A549 (cell line): ENCODE measurements at regions not wholly inside any gene's neighbourhood (a gene's known extent, or its start where the extent isn't known, plus 50 kb on each side); places are given as distances from the start of the nearest gene placed in this dataset.

ENCODE experiments used
- ATAC-seq, 2 experiments: fragments of 200-7000 bp in 1 of 2; fragments of >200 bp in 1 of 2; cut with Nextera tagmentation in 1 of 2; cut with Tn5 transposase in 1 of 2; 3 replicates each; pipeline versions ENCODE4 v1.8.0 to v1.9.1; 2018 to 2020; ENCODE audit warnings: mild to moderate bottlenecking in 1 of 2, moderate library complexity in 1 of 2
- CTCF ChIA-PET: fragments of 300-600 bp; sonication (Branson Sonifier 250); formaldehyde crosslinking; extraction: SDS; loops from one replicate; lab custom pipeline; 2021; ENCODE audit warnings: antibody characterized with exemption, inconsistent platforms; lab: Yijun Ruan, JAX
- POLR2A ChIA-PET: fragments of 350-600 bp; formaldehyde crosslinking; extraction: SDS; loops from one replicate; lab custom pipeline; 2021; ENCODE audit warnings: antibody characterized with exemption, inconsistent platforms; lab: Yijun Ruan, JAX
- DNase-seq, 2 experiments: peaks; one replicate each; pipeline versions ENCODE4 v3.0.0 to v3.0.0-alpha.2; 2011 to 2016; ENCODE audit warnings: low read depth in 1 of 2, low spot score in 1 of 2
- FAIRE-seq: peaks from 2 replicates; lab custom pipeline; 2011; peaks lifted over from hg19 to GRCh38; lab: Jason Lieb, UNC
- H3K27ac ChIP-seq, 2 experiments: fragments of >200 bp; sonication (Bioruptor Twin); formaldehyde crosslinking; 3 replicates each; pipeline ENCODE4 v1.5.1; 2016 to 2017
- H3K4me1 ChIP-seq: fragments of >200 bp; sonication (Bioruptor Twin); formaldehyde crosslinking; 3 replicates; pipeline ENCODE4 v1.6.1; 2016
- H3K4me2 ChIP-seq: fragments of >200 bp; sonication (Bioruptor Twin); formaldehyde crosslinking; 3 replicates; pipeline ENCODE4 v1.6.1; 2016
- H3K4me3 ChIP-seq: fragments of >200 bp; sonication (Bioruptor Twin); formaldehyde crosslinking; 3 replicates; pipeline ENCODE4 v1.5.1; 2016
- H3K9me3 ChIP-seq: fragments of >200 bp; sonication (Bioruptor Twin); formaldehyde crosslinking; 3 replicates; pipeline ENCODE4 v1.6.1; 2016
- CBX2 ChIP-seq: fragments of 200-600 bp; sonication (generic); IDR thresholded peaks from 2 replicates; pipeline ENCODE4 v1.6.1; 2016; ENCODE audit warnings: low read depth, mild to moderate bottlenecking, borderline replicate concordance
- CHD2 ChIP-seq: fragments of 150-350 bp; IDR thresholded peaks from 2 replicates; pipeline ENCODE4 v1.6.1; 2014; ENCODE audit warnings: low read length; ENCODE audit not compliant: partially characterized antibody
- EP300 ChIP-seq, 2 experiments: fragments of >200 bp; sonication (Bioruptor Twin); formaldehyde crosslinking; IDR thresholded peaks; 2 replicates in 1 of 2; 3 replicates in 1 of 2; pipeline ENCODE4 v1.6.1; 2016 to 2017
- ESRRA ChIP-seq: fragments of 150-350 bp; IDR thresholded peaks from 2 replicates; pipeline ENCODE4 v1.6.1; 2014; ENCODE audit warnings: mild to moderate bottlenecking, low read length, borderline replicate concordance
- FOSB ChIP-seq: fragments of 250-450 bp; sonication (Bioruptor Pico); IDR thresholded peaks from 2 replicates; pipeline ENCODE4 v1.5.0; 2020; ENCODE audit warnings: mild to moderate bottlenecking, moderate library complexity
- FOSL2 ChIP-seq, 2 experiments: fragments of 450-650 bp in 1 of 2; fragments of >200 bp in 1 of 2; sonication (Bioruptor Twin) in 1 of 2; formaldehyde crosslinking; IDR thresholded peaks; 2 replicates each; pipeline versions ENCODE4 v1.5.0 to v1.6.1; 2016 to 2020; ENCODE audit warnings: mild to moderate bottlenecking in 1 of 2, moderate library complexity in 1 of 2
- FOXS1 ChIP-seq: fragments of 250-450 bp; sonication (Bioruptor Pico); IDR thresholded peaks from 2 replicates; pipeline ENCODE4 v1.5.0; 2020; ENCODE audit warnings: mild to moderate bottlenecking, moderate library complexity
- HEYL ChIP-seq: fragments of 250-450 bp; sonication (Bioruptor Pico); IDR thresholded peaks from 2 replicates; pipeline ENCODE4 v1.8.0; 2021; ENCODE audit warnings: mild to moderate bottlenecking, moderate library complexity
- HOXB13 ChIP-seq: fragments of 250-450 bp; sonication (Bioruptor Pico); IDR thresholded peaks from 2 replicates; pipeline ENCODE4 v1.5.0; 2020; ENCODE audit warnings: low read depth, mild to moderate bottlenecking, moderate library complexity
- KDM1A ChIP-seq: fragments of 200-600 bp; sonication (generic); IDR thresholded peaks from 2 replicates; pipeline ENCODE4 v1.6.1; 2016; ENCODE audit warnings: low read depth, mild to moderate bottlenecking
- MAFK ChIP-seq: fragments of 450-650 bp; IDR thresholded peaks from 2 replicates; pipeline ENCODE4 v1.6.1; 2014; ENCODE audit not compliant: partially characterized antibody
- MYC ChIP-seq: IDR thresholded peaks from 2 replicates; pipeline ENCODE4 v1.6.1; 2012; ENCODE audit warnings: mild to moderate bottlenecking, inconsistent platforms, low read length, improper control_type of control experiment, borderline replicate concordance
- NFE2L2 ChIP-seq: fragments of 150-350 bp; conservative IDR thresholded peaks from 2 replicates; pipeline ENCODE4 v1.6.1; 2014; ENCODE audit warnings: low read length
- POLR2A ChIP-seq: IDR thresholded peaks from 2 replicates; pipeline ENCODE4 v1.6.1; 2012; ENCODE audit warnings: mild to moderate bottlenecking, low read length
- POLR2AphosphoS2 ChIP-seq: conservative IDR thresholded peaks from 2 replicates; pipeline ENCODE4 v1.6.1; 2012; ENCODE audit warnings: low read length, improper control_type of control experiment, inconsistent platforms
- RAD21 ChIP-seq, 2 experiments: fragments of >200 bp in 1 of 2; sonication (Bioruptor Twin) in 1 of 2; formaldehyde crosslinking in 1 of 2; IDR thresholded peaks in 1 of 2; conservative IDR thresholded peaks in 1 of 2; 2 replicates in 1 of 2; 3 replicates in 1 of 2; pipeline ENCODE4 v1.6.1; 2012 to 2018; ENCODE audit warnings: inconsistent platforms in 1 of 2
- RCOR1 ChIP-seq: fragments of 150-350 bp; IDR thresholded peaks from 2 replicates; pipeline ENCODE4 v1.6.1; 2014; ENCODE audit warnings: antibody characterized with exemption, low read length, low read depth
- RNF2 ChIP-seq: fragments of 200-600 bp; sonication (generic); IDR thresholded peaks from 2 replicates; pipeline ENCODE4 v1.6.1; 2016; ENCODE audit warnings: low read depth, mild to moderate bottlenecking, antibody characterized with exemption, moderate library complexity, borderline replicate concordance
- ZC3H11A ChIP-seq: fragments of 450-650 bp; IDR thresholded peaks from 2 replicates; pipeline ENCODE4 v1.6.1; 2014; ENCODE audit warnings: antibody characterized with exemption, mild to moderate bottlenecking
- ZFP36 ChIP-seq: fragments of 450-650 bp; IDR thresholded peaks from 2 replicates; pipeline ENCODE4 v1.6.1; 2014; ENCODE audit warnings: borderline replicate concordance; ENCODE audit not compliant: partially characterized antibody
- ZNF302 ChIP-seq: fragments of 250-450 bp; sonication (Bioruptor Pico); IDR thresholded peaks from 2 replicates; pipeline ENCODE4 v1.9.0; 2021; ENCODE audit warnings: inconsistent platforms, mild to moderate bottlenecking, moderate library complexity
- WGBS: methylation state at CpG from one replicate; pipeline ENCODE4 v1.1.6; 2017; ENCODE audit errors: missing lambda C conversion rate; 5-methylcytosine and 5-hydroxymethylcytosine counted together
- TF ChIP-seq, protein P1 (sequence below): IDR thresholded peaks from 2 replicates; pipeline ENCODE4 v1.6.1; 2012
- TF ChIP-seq, protein P2 (sequence below): fragments of >200 bp; sonication (Bioruptor Twin); formaldehyde crosslinking; IDR thresholded peaks from 3 replicates; pipeline ENCODE4 v1.6.1; 2016
- TF ChIP-seq, protein P3 (sequence below): IDR thresholded peaks from 2 replicates; pipeline ENCODE4 v1.6.1; 2012
- TF ChIP-seq, protein P4 (sequence below): fragments of >200 bp; sonication (Bioruptor Twin); formaldehyde crosslinking; IDR thresholded peaks from 3 replicates; pipeline ENCODE4 v1.5.1; 2016
- TF ChIP-seq, protein P5 (sequence below): fragments of 450-650 bp; IDR thresholded peaks from 2 replicates; pipeline ENCODE4 v1.6.1; 2014; ENCODE audit warnings: antibody characterized with exemption

DNA sequence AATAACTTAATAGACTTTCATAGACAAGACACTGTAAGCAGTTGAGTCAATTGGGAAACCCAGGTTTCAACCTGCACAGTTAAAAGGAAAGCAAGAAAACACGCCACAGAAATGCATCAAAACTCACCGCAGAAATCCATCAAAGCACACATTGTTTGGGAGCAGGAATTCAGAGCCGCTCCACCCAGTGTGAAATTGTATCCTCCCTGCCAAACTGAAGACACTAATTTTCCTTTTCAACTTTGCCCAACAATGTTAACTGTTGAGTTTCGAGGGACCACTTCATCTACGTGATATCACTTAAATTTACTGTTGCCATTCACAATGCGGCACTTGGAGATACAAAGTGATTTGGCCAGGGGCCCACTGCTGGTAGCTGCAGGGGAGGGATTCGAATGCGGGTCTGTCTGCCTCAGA is 92.7 kb downstream of the DACT2 start:
- Histone ChIP-seq H3K4me2 (no peak overlapping the region), H3K27ac (no peak overlapping the region), H3K4me3 (no peak overlapping the region), H3K9me3 (no peaks in the 10 kb centered on the region), H3K4me1 (no peaks in the 10 kb centered on the region)
- ChIA-PET CTCF (no interaction called here), POLR2A (no interaction called here)
- TF ChIP-seq, protein P1, sequence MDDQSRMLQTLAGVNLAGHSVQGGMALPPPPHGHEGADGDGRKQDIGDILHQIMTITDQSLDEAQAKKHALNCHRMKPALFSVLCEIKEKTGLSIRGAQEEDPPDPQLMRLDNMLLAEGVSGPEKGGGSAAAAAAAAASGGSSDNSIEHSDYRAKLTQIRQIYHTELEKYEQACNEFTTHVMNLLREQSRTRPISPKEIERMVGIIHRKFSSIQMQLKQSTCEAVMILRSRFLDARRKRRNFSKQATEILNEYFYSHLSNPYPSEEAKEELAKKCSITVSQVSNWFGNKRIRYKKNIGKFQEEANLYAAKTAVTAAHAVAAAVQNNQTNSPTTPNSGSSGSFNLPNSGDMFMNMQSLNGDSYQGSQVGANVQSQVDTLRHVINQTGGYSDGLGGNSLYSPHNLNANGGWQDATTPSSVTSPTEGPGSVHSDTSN: no peak
- no peak for TF ChIP-seq HEYL
- TF ChIP-seq HOXB13: no peak
- TF ChIP-seq RCOR1: no peak
- TF ChIP-seq CBX2: no peak
- no peak for TF ChIP-seq NFE2L2
- TF ChIP-seq KDM1A: no peak
- no peak for TF ChIP-seq EP300 (IDR thresholded peaks at IDR 0.05)
- no peak for TF ChIP-seq FOXS1 (CRISPR knock-in tag)
- TF ChIP-seq FOSL2 (IDR thresholded peaks at IDR 0.05): no peak
- TF ChIP-seq FOSL2 (CRISPR knock-in tag; IDR thresholded peaks at IDR 0.05): no peak
- TF ChIP-seq POLR2AphosphoS2: no peak
- no peak for TF ChIP-seq ZC3H11A
- TF ChIP-seq CHD2: no peak
- TF ChIP-seq, protein P2, sequence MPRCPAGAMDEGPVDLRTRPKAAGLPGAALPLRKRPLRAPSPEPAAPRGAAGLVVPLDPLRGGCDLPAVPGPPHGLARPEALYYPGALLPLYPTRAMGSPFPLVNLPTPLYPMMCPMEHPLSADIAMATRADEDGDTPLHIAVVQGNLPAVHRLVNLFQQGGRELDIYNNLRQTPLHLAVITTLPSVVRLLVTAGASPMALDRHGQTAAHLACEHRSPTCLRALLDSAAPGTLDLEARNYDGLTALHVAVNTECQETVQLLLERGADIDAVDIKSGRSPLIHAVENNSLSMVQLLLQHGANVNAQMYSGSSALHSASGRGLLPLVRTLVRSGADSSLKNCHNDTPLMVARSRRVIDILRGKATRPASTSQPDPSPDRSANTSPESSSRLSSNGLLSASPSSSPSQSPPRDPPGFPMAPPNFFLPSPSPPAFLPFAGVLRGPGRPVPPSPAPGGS: no peak
- TF ChIP-seq, protein P3, sequence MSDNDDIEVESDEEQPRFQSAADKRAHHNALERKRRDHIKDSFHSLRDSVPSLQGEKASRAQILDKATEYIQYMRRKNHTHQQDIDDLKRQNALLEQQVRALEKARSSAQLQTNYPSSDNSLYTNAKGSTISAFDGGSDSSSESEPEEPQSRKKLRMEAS: no peak
- TF ChIP-seq ZFP36: no peak
- TF ChIP-seq ZNF302 (CRISPR knock-in tag): no peak
- no peak for TF ChIP-seq RAD21 (conservative IDR thresholded peaks at IDR 0.05 in 1 of 2, IDR thresholded peaks at IDR 0.05 in 1 of 2)
- FAIRE-seq: no peak
- WGBS: 89% methylated on average over 8 of the region's 8 CpGs
- ATAC-seq: no peak
- no peak for DNase-seq

DNA sequence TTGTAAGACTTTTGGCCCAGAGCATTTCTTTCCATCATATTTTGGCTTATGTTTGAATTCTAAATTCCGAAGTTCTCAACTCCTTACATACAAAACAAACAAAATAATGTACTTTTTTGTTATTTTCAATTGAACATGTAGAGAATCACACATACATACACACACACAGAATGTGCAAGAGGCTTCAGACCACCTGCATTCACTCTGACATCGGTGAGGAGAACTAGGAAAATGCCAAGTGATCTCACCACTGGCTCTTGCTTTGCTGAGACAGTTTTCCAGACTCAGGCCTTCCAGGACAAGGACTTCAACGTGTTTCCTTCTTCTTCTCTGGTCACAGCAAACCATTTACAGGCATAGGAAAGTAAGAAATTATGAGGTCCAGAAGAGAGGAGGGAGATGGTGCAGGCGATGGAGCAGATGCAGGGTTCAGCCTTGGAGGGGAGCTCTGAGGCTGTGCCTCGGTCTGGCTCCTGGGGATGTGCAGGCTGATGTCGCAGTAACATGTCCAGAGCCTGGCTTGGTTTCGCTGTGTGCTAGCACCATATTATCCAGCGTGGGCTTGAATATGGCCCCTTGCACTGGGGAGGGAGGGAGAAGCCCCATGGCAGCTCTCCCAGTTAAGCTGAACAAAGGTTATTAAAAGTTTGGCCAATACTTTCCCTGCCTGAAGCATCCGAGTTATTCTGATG is 93.4 kb downstream of the DACT2 start:
- TF ChIP-seq POLR2A (no peak), HOXB13 (no peak), MAFK (no peak), MYC (no peak), ESRRA (no peak), RNF2 (no peak), EP300 (IDR thresholded peaks at IDR 0.05) (no peak), FOSB (no peak)
- TF ChIP-seq, protein P3: no peak
- TF ChIP-seq, protein P4, sequence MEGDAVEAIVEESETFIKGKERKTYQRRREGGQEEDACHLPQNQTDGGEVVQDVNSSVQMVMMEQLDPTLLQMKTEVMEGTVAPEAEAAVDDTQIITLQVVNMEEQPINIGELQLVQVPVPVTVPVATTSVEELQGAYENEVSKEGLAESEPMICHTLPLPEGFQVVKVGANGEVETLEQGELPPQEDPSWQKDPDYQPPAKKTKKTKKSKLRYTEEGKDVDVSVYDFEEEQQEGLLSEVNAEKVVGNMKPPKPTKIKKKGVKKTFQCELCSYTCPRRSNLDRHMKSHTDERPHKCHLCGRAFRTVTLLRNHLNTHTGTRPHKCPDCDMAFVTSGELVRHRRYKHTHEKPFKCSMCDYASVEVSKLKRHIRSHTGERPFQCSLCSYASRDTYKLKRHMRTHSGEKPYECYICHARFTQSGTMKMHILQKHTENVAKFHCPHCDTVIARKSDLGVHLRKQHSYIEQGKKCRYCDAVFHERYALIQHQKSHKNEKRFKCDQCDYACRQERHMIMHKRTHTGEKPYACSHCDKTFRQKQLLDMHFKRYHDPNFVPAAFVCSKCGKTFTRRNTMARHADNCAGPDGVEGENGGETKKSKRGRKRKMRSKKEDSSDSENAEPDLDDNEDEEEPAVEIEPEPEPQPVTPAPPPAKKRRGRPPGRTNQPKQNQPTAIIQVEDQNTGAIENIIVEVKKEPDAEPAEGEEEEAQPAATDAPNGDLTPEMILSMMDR: no peak
- TF ChIP-seq, protein P5, sequence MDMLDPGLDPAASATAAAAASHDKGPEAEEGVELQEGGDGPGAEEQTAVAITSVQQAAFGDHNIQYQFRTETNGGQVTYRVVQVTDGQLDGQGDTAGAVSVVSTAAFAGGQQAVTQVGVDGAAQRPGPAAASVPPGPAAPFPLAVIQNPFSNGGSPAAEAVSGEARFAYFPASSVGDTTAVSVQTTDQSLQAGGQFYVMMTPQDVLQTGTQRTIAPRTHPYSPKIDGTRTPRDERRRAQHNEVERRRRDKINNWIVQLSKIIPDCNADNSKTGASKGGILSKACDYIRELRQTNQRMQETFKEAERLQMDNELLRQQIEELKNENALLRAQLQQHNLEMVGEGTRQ: no peak
- TF ChIP-seq, all 56 proteins: peak for 0
- Histone ChIP-seq H3K4me3 (no peak overlapping the region), H3K4me1 (no peaks in the 10 kb centered on the region), H3K4me2 (no peak overlapping the region), H3K27ac (no peak overlapping the region), H3K9me3 (no peaks in the 10 kb centered on the region)
- 67% methylated on average over 9 of the region's 9 CpGs for WGBS
- ChIA-PET POLR2A (no interaction called here), CTCF (no interaction called here)
- FAIRE-seq (no peak), ATAC-seq (peak in 1 of 2 experiments; percentile 43; a peak in 1 of 6 replicates), DNase-seq (no peak)
